Mesothelial cell of epicardium (in vitro differentiated cells): ENCODE measurements at regions not wholly inside any gene's neighbourhood (a gene's known extent, or its start where the extent isn't known, plus 50 kb on each side); places are given as distances from the start of the nearest gene placed in this dataset.

ENCODE experiments used
- DNase-seq, 2 experiments: peaks; one replicate each; pipeline ENCODE4 v3.0.0; 2021; ENCODE audit warnings: low spot score in 2 of 2; ENCODE audit not compliant: unreplicated experiment in 2 of 2
- H3K27ac Mint-ChIP-seq: 2 replicates; pipeline ENCODE4 v1.8.0; 2021; ENCODE audit warnings: mixed read lengths
- H3K27me3 Mint-ChIP-seq: 2 replicates; pipeline ENCODE4 v1.8.0; 2021; ENCODE audit warnings: low read depth, mixed read lengths
- H3K36me3 Mint-ChIP-seq: 2 replicates; pipeline ENCODE4 v1.8.0; 2021; ENCODE audit warnings: mixed read lengths
- H3K4me1 Mint-ChIP-seq: 2 replicates; pipeline ENCODE4 v1.8.0; 2021; ENCODE audit warnings: mixed read lengths
- H3K4me3 Mint-ChIP-seq: 2 replicates; pipeline ENCODE4 v1.8.0; 2021; ENCODE audit warnings: mild to moderate bottlenecking, moderate library complexity, mixed read lengths
- H3K9me3 Mint-ChIP-seq: 2 replicates; pipeline ENCODE4 v1.8.0; 2021; ENCODE audit warnings: mixed read lengths
- TF ChIP-seq, protein P1 (sequence below): fragments of 200-600 bp; sonication (generic); IDR thresholded peaks from one replicate; pipeline ENCODE4 v1.5.0; 2021; ENCODE audit warnings: antibody characterized with exemption; ENCODE audit not compliant: unreplicated experiment

DNA sequence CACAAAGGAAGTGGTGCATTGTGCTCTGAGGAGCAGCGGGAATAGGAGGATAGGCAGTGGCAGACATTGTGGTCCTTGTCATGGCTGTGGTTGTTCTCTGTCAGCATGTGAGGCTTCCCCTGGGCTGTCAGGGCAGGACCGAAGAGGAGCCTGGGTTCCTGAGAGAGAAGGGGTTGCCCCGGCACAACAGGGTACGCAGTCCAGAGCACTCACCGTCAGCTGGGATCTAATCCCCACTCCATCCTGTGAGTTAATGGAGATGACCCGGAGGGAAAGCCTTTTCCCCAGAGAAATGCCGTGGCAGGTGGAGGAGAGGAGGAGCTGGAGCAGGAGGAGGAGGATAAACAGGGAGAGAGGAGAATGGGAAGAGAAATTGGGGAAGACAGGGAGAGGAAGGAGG is 396.7 kb upstream of the HS6ST1 start:
- TF ChIP-seq, protein P1, sequence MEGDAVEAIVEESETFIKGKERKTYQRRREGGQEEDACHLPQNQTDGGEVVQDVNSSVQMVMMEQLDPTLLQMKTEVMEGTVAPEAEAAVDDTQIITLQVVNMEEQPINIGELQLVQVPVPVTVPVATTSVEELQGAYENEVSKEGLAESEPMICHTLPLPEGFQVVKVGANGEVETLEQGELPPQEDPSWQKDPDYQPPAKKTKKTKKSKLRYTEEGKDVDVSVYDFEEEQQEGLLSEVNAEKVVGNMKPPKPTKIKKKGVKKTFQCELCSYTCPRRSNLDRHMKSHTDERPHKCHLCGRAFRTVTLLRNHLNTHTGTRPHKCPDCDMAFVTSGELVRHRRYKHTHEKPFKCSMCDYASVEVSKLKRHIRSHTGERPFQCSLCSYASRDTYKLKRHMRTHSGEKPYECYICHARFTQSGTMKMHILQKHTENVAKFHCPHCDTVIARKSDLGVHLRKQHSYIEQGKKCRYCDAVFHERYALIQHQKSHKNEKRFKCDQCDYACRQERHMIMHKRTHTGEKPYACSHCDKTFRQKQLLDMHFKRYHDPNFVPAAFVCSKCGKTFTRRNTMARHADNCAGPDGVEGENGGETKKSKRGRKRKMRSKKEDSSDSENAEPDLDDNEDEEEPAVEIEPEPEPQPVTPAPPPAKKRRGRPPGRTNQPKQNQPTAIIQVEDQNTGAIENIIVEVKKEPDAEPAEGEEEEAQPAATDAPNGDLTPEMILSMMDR, result no peak
- Mint-ChIP-seq H3K27ac (no peak overlapping the region), H3K4me1 (peaks cover 3% of the 10 kb centered on the region), H3K4me3 (no peak overlapping the region), H3K9me3 (peaks cover 13% of the 10 kb centered on the region), H3K36me3 (no peaks in the 10 kb centered on the region), H3K27me3 (no peaks in the 10 kb centered on the region)
- DNase-seq, result no peak

GRCh38 chr2:128716299-128716721 is 397.6 kb upstream of the HS6ST1 start:
- Mint-ChIP-seq H3K4me1 (peaks cover 3% of the 10 kb centered on the region), H3K27me3 (no peaks in the 10 kb centered on the region), H3K9me3 (peaks cover 16% of the 10 kb centered on the region), H3K27ac (no peak overlapping the region), H3K4me3 (no peak overlapping the region), H3K36me3 (no peaks in the 10 kb centered on the region)
- no peak for DNase-seq
- TF ChIP-seq, protein P1, result no peak

- TF ChIP-seq, protein P1, result no peak
- Mint-ChIP-seq H3K4me1 (peaks cover 3% of the 10 kb centered on the region), H3K27me3 (no peaks in the 10 kb centered on the region), H3K36me3 (no peaks in the 10 kb centered on the region), H3K9me3 (peaks cover 16% of the 10 kb centered on the region), H3K27ac (no peak overlapping the region), H3K4me3 (no peak overlapping the region)
- DNase-seq, result no peak
These were observed 399.4 kb upstream of the HS6ST1 start for GRCh38 chr2:128717758-128718710.

DNA sequence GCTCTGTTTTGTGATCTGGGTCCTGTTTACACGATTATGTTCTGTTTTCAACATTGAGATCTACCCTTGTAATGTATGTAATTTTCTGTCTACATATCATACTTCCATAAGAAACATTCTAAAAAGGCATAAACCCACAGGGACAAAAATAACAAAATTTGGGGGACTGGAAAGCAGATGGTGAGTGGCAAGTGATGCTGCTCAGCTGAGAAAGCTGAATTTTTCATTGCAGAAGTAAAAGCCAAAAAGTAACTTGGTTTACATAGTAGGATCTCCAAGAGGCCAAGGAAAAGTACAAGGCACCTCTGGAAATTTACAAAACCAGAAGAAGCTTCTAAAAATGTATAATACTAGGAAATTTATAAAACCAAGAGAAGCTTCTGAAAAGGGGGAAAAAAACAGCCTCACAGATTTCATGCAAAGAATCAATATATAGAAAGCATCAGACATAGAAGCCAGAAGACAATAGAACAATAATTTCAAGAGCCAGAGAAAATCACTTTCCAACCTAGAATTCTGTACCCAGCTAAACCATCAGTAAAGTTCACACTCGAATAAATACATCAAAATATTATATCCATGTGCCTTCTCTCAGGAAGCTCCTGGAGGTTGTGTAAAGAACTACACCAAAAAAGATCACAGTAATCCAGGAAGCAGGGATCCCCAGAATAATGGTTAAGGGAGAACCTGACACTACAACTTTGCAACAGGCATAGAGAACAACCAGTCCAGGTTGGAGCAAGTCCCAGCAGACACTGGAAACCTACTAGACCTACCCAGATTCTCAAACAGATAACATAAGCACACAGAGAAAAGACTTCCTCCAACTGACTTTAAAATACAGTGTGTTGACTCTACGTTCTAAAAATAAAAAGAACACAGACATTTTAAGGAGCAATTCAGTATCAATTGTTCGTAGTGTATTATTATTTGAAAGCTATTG is 401.7 kb upstream of the HS6ST1 start:
- no peaks in the 10 kb centered on the region for H3K36me3 Mint-ChIP-seq
- no peak overlapping the region for H3K4me3 Mint-ChIP-seq
- H3K9me3 Mint-ChIP-seq, result peaks cover 22% of the 10 kb centered on the region
- TF ChIP-seq, protein P1, result peak; percentile 13
- no peak overlapping the region for H3K27ac Mint-ChIP-seq
- H3K4me1 Mint-ChIP-seq, result no peaks in the 10 kb centered on the region
- H3K27me3 Mint-ChIP-seq, result no peaks in the 10 kb centered on the region
- DNase-seq, result no peak

DNA sequence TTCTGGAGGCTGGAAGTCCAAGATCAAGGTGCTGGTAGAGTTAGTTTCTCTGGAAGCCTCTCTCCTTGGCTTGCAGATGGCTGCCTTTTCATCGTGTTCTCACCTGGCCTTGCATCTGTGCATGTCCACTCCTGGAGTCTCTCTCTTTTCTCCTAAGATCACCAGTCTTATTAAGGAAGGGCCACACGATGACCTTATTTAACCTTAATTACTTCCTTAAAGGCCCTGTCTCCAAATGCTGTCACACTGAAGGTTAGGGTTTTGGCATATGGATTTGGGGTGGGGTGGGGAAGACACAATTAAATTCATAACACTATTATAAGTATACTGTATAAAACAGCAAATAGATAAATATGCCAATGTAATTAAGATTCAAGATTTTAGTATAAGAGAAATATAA is 402.4 kb upstream of the HS6ST1 start:
- DNase-seq, result no peak
- TF ChIP-seq, protein P1, result no peak
- H3K9me3 Mint-ChIP-seq, result peaks cover 22% of the 10 kb centered on the region
- no peak overlapping the region for H3K4me3 Mint-ChIP-seq
- H3K27ac Mint-ChIP-seq, result no peak overlapping the region
- H3K4me1 Mint-ChIP-seq, result peaks cover 3% of the 10 kb centered on the region
- H3K36me3 Mint-ChIP-seq, result no peaks in the 10 kb centered on the region
- H3K27me3 Mint-ChIP-seq, result no peaks in the 10 kb centered on the region
